NCI-H187 treated with DMSO at 0.1 percent for 48 hours (cell line): ENCODE measurements at regions not wholly inside any gene's neighbourhood (a gene's known extent, or its start where the extent isn't known, plus 50 kb on each side); places are given as distances from the start of the nearest gene placed in this dataset.

Experiments
- DNase-seq: peaks from one replicate; lab custom pipeline; 2025; lab: John Stamatoyannopoulos, UW

DNA sequence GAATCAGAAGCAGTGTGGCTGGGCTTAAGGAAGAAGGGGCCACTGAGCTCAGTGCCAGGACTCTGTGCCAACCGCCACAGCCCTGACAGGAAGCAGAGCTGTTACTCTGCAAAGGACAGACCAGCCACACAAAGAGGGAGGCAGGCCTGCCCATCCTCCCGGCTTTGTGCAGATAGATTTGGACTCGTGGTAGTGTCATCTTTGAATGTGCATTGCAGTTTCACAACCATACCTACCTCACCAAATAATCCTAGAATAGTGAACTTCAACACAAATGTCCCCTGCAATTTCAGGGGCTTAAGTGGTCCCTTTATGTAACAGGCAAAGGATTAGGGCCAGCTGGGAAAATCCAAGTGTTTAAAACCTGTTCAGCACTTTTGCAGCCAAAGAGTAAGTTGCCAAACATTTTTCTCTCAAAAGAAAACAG is 55.1 kb upstream of the CLDN10 start:
- DNase-seq, result no peak

DNA sequence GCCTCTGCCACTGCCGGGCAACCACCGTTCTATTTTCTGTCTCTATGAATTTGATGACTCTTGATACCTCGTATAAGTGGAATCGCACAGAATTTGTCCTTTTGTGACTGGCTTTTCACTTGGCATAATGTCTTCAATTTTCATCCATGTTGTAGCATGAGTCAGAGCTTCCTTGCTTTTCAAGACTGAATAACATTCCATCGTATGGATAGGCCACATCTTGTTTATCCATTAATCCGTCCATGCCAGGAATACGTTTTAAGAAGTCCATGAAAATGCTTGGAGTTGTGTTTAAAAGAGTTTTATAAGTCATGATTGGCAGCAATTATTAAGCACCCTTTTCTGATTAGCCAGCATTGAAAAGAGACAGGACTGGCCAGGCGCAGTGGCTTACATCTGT is 53.6 kb upstream of the CLDN10 start:
- DNase-seq, result no peak

- DNase-seq, result no peak
Measured at GRCh38 chr13:95499811-95500712, 52.5 kb upstream of the CLDN10 start.

- no peak for DNase-seq
Measured at GRCh38 chr13:95502216-95502615, 50.3 kb upstream of the CLDN10 start.
